HG02884 (cell line): ENCODE measurements at regions not wholly inside any gene's neighbourhood (a gene's known extent, or its start where the extent isn't known, plus 50 kb on each side); places are given as distances from the start of the nearest gene placed in this dataset.
"Not testable (repeated sequence)": the region's sequence is repeated elsewhere in the genome, so short reads cannot be mapped to it uniquely, and the experiment has no call there.

Source experiments
- ATAC-seq: cut with Tn5 transposase; IDR thresholded peaks from one replicate; pipeline ENCODE4 v1.9.1; 2021; ENCODE audit warnings: mild to moderate bottlenecking, moderate library complexity; ENCODE audit not compliant: unreplicated experiment

- no peak for ATAC-seq
Measured at GRCh38 chr11:121873766-121874165, 242.2 kb downstream of the BLID start.

- no peak for ATAC-seq
Measured at GRCh38 chr11:121872356-121872755, 243.7 kb downstream of the BLID start.

- ATAC-seq = no peak
Measured at GRCh38 chr11:121870206-121871045, 245.6 kb downstream of the BLID start.

- no peak for ATAC-seq
Measured at GRCh38 chr11:121869478-121869877, 246.5 kb downstream of the BLID start.

- no peak for ATAC-seq
Measured at GRCh38 chr11:121866754-121867153, 249.3 kb downstream of the BLID start.

GRCh38 chr11:121864660-121865059 lies 251.4 kb downstream of the BLID start:
- no peak for ATAC-seq

GRCh38 chr11:121863126-121863525 lies 252.9 kb downstream of the BLID start:
- ATAC-seq = no peak

GRCh38 chr11:121855138-121855537 lies 260.9 kb downstream of the BLID start:
- ATAC-seq = not testable (repeated sequence)

GRCh38 chr11:121844016-121844415 lies 272.0 kb downstream of the BLID start:
- no peak for ATAC-seq

- ATAC-seq = no peak
Measured at GRCh38 chr11:121842192-121842585, 273.8 kb downstream of the BLID start.

- no peak for ATAC-seq
Measured at GRCh38 chr11:121841487-121842191, 274.4 kb downstream of the BLID start.

- no peak for ATAC-seq
Measured at GRCh38 chr11:121839781-121840180, 276.2 kb downstream of the BLID start.

- ATAC-seq = no peak
Measured at GRCh38 chr11:121838571-121838970, 277.4 kb downstream of the BLID start.

GRCh38 chr11:121833970-121834369 lies 282.0 kb downstream of the BLID start:
- ATAC-seq = no peak

- no peak for ATAC-seq
Measured at GRCh38 chr11:121829159-121829643, 286.8 kb downstream of the BLID start.

GRCh38 chr11:121814962-121815361 lies 301.1 kb downstream of the BLID start:
- no peak for ATAC-seq

- ATAC-seq = no peak
Measured at GRCh38 chr11:121814296-121814695, 301.7 kb downstream of the BLID start.

GRCh38 chr11:121810291-121810690 lies 305.7 kb downstream of the BLID start:
- ATAC-seq = no peak

GRCh38 chr11:121808096-121808495 lies 307.9 kb downstream of the BLID start:
- ATAC-seq = no peak

- ATAC-seq = no peak
Measured at GRCh38 chr11:121807051-121807450, 309.0 kb downstream of the BLID start.

GRCh38 chr11:121802542-121802941 lies 313.5 kb downstream of the BLID start:
- ATAC-seq = no peak

GRCh38 chr11:121801781-121802180 lies 314.2 kb downstream of the BLID start:
- no peak for ATAC-seq
